HepG2 (cell line): ENCODE measurements at regions not wholly inside any gene's neighbourhood (a gene's known extent, or its start where the extent isn't known, plus 50 kb on each side); places are given as distances from the start of the nearest gene placed in this dataset.

Source experiments
- EP300 ChIP-seq, 3 experiments: sonication (generic) in 1 of 3; formaldehyde crosslinking in 1 of 3; IDR thresholded peaks; 2 replicates each; pipeline versions ENCODE4 v1.5.1 to v1.6.1; 2011 to 2020; ENCODE audit warnings: low read depth in 2 of 3, low read length in 2 of 3, borderline replicate concordance in 1 of 3, improper control_type of control experiment in 1 of 3, mild to moderate bottlenecking in 1 of 3, missing genetic modification reagents in 1 of 3, moderate library complexity in 1 of 3
- TAF1 ChIP-seq: sonication (generic); formaldehyde crosslinking; IDR thresholded peaks from 2 replicates; pipeline ENCODE4 v1.4.0; 2020; ENCODE audit warnings: missing genetic modification reagents

GRCh38 chr6:111970426-111970825 is 83.5 kb upstream of the CCN6 start:
- TF ChIP-seq EP300 (IDR thresholded peaks at IDR 0.05; ENCODE audit: low read depth in 2 of 2, low read length in 2 of 2): no peak
- TF ChIP-seq EP300 (CRISPR knock-in tag; IDR thresholded peaks at IDR 0.05; ENCODE audit: borderline replicate concordance): no peak
- TF ChIP-seq TAF1: no peak
